Stimulated activated CD4-positive, alpha-beta T cell treated with anti-CD3 and anti-CD28 coated beads, Interleukin-2, amount 100 ng/mL, for 24 hours (primary cell): ENCODE measurements at regions not wholly inside any gene's neighbourhood (a gene's known extent, or its start where the extent isn't known, plus 50 kb on each side); places are given as distances from the start of the nearest gene placed in this dataset.

Experiments used
- DNase-seq, 2 donors: peaks; one replicate each; pipeline ENCODE4 v3.0.0-alpha.2; 2020

GRCh38 chr3:151995091-151995490 is 121.6 kb downstream of the SUCNR1 start:
- no peak for DNase-seq

GRCh38 chr3:151998744-151999143 is 125.3 kb downstream of the SUCNR1 start:
- no peak for DNase-seq

- DNase-seq, result no peak
Measured at GRCh38 chr3:151999936-152000335, 126.5 kb downstream of the SUCNR1 start.

GRCh38 chr3:152011812-152012735 is 138.6 kb downstream of the SUCNR1 start:
- DNase-seq, result no peak

- DNase-seq, result no peak
Measured at GRCh38 chr3:152019508-152019907, 146.1 kb downstream of the SUCNR1 start.

GRCh38 chr3:152021951-152022461 is 148.6 kb downstream of the SUCNR1 start:
- peak; percentile 17 to 53 for DNase-seq

- DNase-seq, result no peak
Measured at GRCh38 chr3:152026033-152026556, 152.7 kb downstream of the SUCNR1 start.

- DNase-seq, result no peak
Measured at GRCh38 chr3:152030320-152030719, 156.9 kb downstream of the SUCNR1 start.

- no peak for DNase-seq
Measured at GRCh38 chr3:152031321-152031720, 157.9 kb downstream of the SUCNR1 start.

GRCh38 chr3:152037297-152037696 is 163.9 kb downstream of the SUCNR1 start:
- no peak for DNase-seq

- no peak for DNase-seq
Measured at GRCh38 chr3:152037953-152038352, 164.5 kb downstream of the SUCNR1 start.

GRCh38 chr3:152038490-152038889 is 165.0 kb downstream of the SUCNR1 start:
- no peak for DNase-seq

- no peak for DNase-seq
Measured at GRCh38 chr3:152039887-152040286, 166.4 kb downstream of the SUCNR1 start.

- no peak for DNase-seq
Measured at GRCh38 chr3:152040319-152040718, 166.9 kb downstream of the SUCNR1 start.

- DNase-seq, result no peak
Measured at GRCh38 chr3:152043620-152044019, 170.2 kb downstream of the SUCNR1 start.

GRCh38 chr3:152046280-152046679 is 172.8 kb downstream of the SUCNR1 start:
- no peak for DNase-seq

- DNase-seq, result no peak
Measured at GRCh38 chr3:152047465-152047864, 174.0 kb downstream of the SUCNR1 start.

GRCh38 chr3:152048831-152049230 is 175.4 kb downstream of the SUCNR1 start:
- DNase-seq, result no peak

GRCh38 chr3:152050903-152051302 is 177.5 kb downstream of the SUCNR1 start:
- DNase-seq, result no peak

GRCh38 chr3:152051501-152052404 is 178.3 kb downstream of the SUCNR1 start:
- DNase-seq, result no peak

GRCh38 chr3:152053866-152054265 is 180.4 kb downstream of the SUCNR1 start:
- DNase-seq, result no peak

GRCh38 chr3:152054315-152054714 is 180.9 kb downstream of the SUCNR1 start:
- no peak for DNase-seq

- no peak for DNase-seq
Measured at GRCh38 chr3:152056073-152056472, 182.6 kb downstream of the SUCNR1 start.
